ENCODE measurements at regions not wholly inside any gene's neighbourhood (a gene's known extent, or its start where the extent isn't known, plus 50 kb on each side); places are given as distances from the start of the nearest gene placed in this dataset.

DNA sequence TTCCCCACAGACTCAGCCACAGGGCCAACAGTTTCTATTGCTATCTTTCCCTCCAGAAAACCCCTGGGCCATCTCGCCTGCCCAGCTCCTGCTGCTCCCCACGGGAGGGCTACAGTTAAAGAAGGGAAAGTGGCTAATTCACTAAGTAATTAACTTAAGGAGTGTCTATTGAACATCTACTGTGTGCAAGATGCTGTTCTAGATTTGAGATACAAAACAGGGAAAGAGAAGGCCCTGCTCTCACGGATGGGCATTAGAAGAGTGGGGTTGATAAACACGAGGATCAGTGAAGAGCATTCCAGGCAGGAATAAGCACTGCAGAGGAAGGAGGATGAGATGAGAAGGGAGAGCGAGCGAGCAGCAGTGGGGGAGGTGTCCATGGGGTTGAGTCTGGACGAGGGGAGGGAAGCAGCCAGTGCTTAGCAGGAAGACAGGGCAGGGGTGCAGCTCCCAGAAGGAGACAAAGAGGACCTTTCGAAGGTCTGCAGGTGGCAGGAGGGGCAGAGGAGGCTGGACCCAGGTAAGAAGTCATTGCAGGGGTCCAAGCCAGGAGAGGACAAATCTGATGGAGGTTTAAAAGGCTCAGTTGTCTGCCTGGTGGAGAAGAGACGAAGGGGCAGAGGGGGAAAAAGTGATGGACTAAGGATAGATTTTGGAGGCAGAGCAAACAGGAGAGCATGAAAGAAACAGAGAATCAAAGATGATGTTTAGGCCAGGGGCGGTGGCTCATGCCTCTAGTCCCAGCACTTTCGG lies 64.7 kb downstream of the KLF15 start:
- ChIA-PET CTCF (no interaction called here), POLR2A (no interaction called here)
- Histone ChIP-seq H3K27me3 (ENCODE audit: insufficient read depth) (peaks cover 5% of the 10 kb centered on the region; the same call in 1 of the 2 replicates), H2AFZ (ENCODE audit: low read depth) (no peak overlapping the region), H3K9ac (no peak overlapping the region), H3K4me1 (ENCODE audit: control insufficient read depth in 1 of 2, insufficient read depth in 2 of 2, low read depth in 1 of 2, low read length in 1 of 2) (peaks cover 0 to 6% of the 10 kb centered on the region in 2 experiments; a peak in 2 of 4 replicates), H3K9me3 (no peaks in the 10 kb centered on the region), H3K36me3 (replicated peaks in 1 of 2; ENCODE audit: control insufficient read depth in 1 of 2, insufficient read depth in 2 of 2, low read length in 1 of 2) (no peaks in the 10 kb centered on the region), H3K4me2 (no peak overlapping the region), H4K20me1 (ENCODE audit: insufficient read depth) (no peaks in the 10 kb centered on the region), H3K79me2 (ENCODE audit: insufficient read depth) (no peaks in the 10 kb centered on the region), H3K9me2 (no peaks in the 10 kb centered on the region), H3K4me3 (ENCODE audit: low read depth in 2 of 2, low read length in 1 of 2) (no peak overlapping the region), H3F3A (replicated peaks; ENCODE audit: insufficient read depth) (no peaks in the 10 kb centered on the region), H3K27ac (ENCODE audit: low read depth in 2 of 2, low read length in 1 of 2) (no peak overlapping the region)
- no peak for TF ChIP-seq TAF1 (IDR thresholded peaks at IDR 0.05; ENCODE audit: borderline replicate concordance, low read depth, low read length)
- TF ChIP-seq, protein P1, sequence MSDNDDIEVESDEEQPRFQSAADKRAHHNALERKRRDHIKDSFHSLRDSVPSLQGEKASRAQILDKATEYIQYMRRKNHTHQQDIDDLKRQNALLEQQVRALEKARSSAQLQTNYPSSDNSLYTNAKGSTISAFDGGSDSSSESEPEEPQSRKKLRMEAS (IDR thresholded peaks at IDR 0.05; ENCODE audit: low read depth), result no peak
- TF ChIP-seq FOSL2 (IDR thresholded peaks at IDR 0.05; ENCODE audit: borderline replicate concordance, low read depth), result no peak
- TF ChIP-seq, protein P2, sequence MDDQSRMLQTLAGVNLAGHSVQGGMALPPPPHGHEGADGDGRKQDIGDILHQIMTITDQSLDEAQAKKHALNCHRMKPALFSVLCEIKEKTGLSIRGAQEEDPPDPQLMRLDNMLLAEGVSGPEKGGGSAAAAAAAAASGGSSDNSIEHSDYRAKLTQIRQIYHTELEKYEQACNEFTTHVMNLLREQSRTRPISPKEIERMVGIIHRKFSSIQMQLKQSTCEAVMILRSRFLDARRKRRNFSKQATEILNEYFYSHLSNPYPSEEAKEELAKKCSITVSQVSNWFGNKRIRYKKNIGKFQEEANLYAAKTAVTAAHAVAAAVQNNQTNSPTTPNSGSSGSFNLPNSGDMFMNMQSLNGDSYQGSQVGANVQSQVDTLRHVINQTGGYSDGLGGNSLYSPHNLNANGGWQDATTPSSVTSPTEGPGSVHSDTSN (IDR thresholded peaks at IDR 0.05), result no peak
- TF ChIP-seq, protein P3, sequence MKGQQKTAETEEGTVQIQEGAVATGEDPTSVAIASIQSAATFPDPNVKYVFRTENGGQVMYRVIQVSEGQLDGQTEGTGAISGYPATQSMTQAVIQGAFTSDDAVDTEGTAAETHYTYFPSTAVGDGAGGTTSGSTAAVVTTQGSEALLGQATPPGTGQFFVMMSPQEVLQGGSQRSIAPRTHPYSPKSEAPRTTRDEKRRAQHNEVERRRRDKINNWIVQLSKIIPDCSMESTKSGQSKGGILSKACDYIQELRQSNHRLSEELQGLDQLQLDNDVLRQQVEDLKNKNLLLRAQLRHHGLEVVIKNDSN (IDR thresholded peaks at IDR 0.05; ENCODE audit: borderline replicate concordance, low read depth), result no peak
- TF ChIP-seq POLR2AphosphoS5 (IDR thresholded peaks at IDR 0.05; ENCODE audit: low read depth, low read length), result no peak
- TF ChIP-seq EZH2phosphoT487 (IDR thresholded peaks at IDR 0.05; ENCODE audit: borderline replicate concordance, low read depth), result no peak
- 44% methylated on average over 11 of the region's 11 CpGs for WGBS (ENCODE audit: low lambda C conversion rate)
- DNase-seq, result no peak

DNA sequence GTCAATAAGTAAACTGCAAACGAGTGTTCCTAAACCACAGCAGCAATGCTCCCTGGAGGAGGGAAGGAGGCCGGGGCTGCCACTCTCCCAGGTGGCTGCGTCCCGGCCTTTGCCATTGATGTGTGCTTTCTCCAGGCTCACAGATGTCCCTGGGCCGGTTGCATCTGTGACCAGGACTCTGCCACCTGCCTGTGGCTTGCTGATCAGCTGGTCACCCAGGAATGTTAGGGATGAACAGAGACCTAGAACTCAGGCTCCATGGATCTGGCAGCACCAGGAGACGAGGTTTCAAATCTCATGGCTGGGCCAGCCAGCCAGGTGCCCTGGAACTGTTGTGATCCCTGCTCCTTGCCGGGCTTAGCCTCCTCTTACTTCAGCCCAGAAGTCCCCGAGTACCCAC lies 65.7 kb downstream of the KLF15 start:
- CTCF ChIA-PET, result interaction anchor here (0.6 to 0.7 kb wide), 2 partner anchors 95 to 97 kb away, joined by 3 read pairs; no protein-coding TSS in a partner anchor
- Histone ChIP-seq H2AFZ (ENCODE audit: low read depth) (no peak overlapping the region), H3K4me1 (ENCODE audit: control insufficient read depth in 1 of 2, insufficient read depth in 2 of 2, low read depth in 1 of 2, low read length in 1 of 2) (peaks cover 0 to 6% of the 10 kb centered on the region in 2 experiments; a peak in 2 of 4 replicates), H3K27me3 (ENCODE audit: insufficient read depth) (peaks cover 5% of the 10 kb centered on the region; the same call in 1 of the 2 replicates), H3K9ac (no peak overlapping the region), H3K4me3 (ENCODE audit: low read depth in 2 of 2, low read length in 1 of 2) (no peak overlapping the region), H3K27ac (ENCODE audit: low read depth in 2 of 2, low read length in 1 of 2) (no peak overlapping the region), H3K36me3 (replicated peaks in 1 of 2; ENCODE audit: control insufficient read depth in 1 of 2, insufficient read depth in 2 of 2, low read length in 1 of 2) (no peaks in the 10 kb centered on the region), H4K20me1 (ENCODE audit: insufficient read depth) (no peaks in the 10 kb centered on the region), H3K79me2 (ENCODE audit: insufficient read depth) (no peaks in the 10 kb centered on the region), H3F3A (replicated peaks; ENCODE audit: insufficient read depth) (no peaks in the 10 kb centered on the region), H3K9me2 (no peaks in the 10 kb centered on the region), H3K4me2 (no peak overlapping the region), H3K9me3 (no peaks in the 10 kb centered on the region)
- 4% methylated on average over 4 of the region's 8 CpGs for WGBS (ENCODE audit: low lambda C conversion rate)
- POLR2A ChIA-PET, result no interaction called here
- no peak for DNase-seq
- TF ChIP-seq JUND (IDR thresholded peaks at IDR 0.05) (no peak), NFIC (IDR thresholded peaks at IDR 0.05; ENCODE audit: borderline replicate concordance) (no peak), TEAD4 (IDR thresholded peaks at IDR 0.05; ENCODE audit: borderline replicate concordance, insufficient read depth) (no peak), RXRA (IDR thresholded peaks at IDR 0.05; ENCODE audit: borderline replicate concordance, low read depth) (no peak), MXI1 (IDR thresholded peaks at IDR 0.05; ENCODE audit: low read depth, low read length) (no peak), RFX5 (IDR thresholded peaks at IDR 0.05; ENCODE audit: low read length) (no peak), POLR2AphosphoS5 (IDR thresholded peaks at IDR 0.05; ENCODE audit: low read depth, low read length) (no peak), RAD21 (IDR thresholded peaks at IDR 0.05; ENCODE audit: low read length) (no peak), TAF1 (IDR thresholded peaks at IDR 0.05; ENCODE audit: borderline replicate concordance, low read depth, low read length) (no peak), TCF12 (IDR thresholded peaks at IDR 0.05) (no peak), NRF1 (IDR thresholded peaks at IDR 0.05; ENCODE audit: low read depth, low read length) (no peak), SIN3A (IDR thresholded peaks at IDR 0.05; ENCODE audit: borderline replicate concordance, low read depth, low read length) (no peak), EZH2phosphoT487 (IDR thresholded peaks at IDR 0.05; ENCODE audit: borderline replicate concordance, low read depth) (no peak), FOXJ3 (CRISPR knock-in tag; IDR thresholded peaks at IDR 0.05) (no peak)
- TF ChIP-seq, protein P4, sequence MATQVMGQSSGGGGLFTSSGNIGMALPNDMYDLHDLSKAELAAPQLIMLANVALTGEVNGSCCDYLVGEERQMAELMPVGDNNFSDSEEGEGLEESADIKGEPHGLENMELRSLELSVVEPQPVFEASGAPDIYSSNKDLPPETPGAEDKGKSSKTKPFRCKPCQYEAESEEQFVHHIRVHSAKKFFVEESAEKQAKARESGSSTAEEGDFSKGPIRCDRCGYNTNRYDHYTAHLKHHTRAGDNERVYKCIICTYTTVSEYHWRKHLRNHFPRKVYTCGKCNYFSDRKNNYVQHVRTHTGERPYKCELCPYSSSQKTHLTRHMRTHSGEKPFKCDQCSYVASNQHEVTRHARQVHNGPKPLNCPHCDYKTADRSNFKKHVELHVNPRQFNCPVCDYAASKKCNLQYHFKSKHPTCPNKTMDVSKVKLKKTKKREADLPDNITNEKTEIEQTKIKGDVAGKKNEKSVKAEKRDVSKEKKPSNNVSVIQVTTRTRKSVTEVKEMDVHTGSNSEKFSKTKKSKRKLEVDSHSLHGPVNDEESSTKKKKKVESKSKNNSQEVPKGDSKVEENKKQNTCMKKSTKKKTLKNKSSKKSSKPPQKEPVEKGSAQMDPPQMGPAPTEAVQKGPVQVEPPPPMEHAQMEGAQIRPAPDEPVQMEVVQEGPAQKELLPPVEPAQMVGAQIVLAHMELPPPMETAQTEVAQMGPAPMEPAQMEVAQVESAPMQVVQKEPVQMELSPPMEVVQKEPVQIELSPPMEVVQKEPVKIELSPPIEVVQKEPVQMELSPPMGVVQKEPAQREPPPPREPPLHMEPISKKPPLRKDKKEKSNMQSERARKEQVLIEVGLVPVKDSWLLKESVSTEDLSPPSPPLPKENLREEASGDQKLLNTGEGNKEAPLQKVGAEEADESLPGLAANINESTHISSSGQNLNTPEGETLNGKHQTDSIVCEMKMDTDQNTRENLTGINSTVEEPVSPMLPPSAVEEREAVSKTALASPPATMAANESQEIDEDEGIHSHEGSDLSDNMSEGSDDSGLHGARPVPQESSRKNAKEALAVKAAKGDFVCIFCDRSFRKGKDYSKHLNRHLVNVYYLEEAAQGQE (IDR thresholded peaks at IDR 0.05; ENCODE audit: low read depth, low read length), result no peak
- TF ChIP-seq, protein P5, sequence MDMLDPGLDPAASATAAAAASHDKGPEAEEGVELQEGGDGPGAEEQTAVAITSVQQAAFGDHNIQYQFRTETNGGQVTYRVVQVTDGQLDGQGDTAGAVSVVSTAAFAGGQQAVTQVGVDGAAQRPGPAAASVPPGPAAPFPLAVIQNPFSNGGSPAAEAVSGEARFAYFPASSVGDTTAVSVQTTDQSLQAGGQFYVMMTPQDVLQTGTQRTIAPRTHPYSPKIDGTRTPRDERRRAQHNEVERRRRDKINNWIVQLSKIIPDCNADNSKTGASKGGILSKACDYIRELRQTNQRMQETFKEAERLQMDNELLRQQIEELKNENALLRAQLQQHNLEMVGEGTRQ (IDR thresholded peaks at IDR 0.05; ENCODE audit: borderline replicate concordance, low read depth, low read length), result no peak

All from SK-N-SH (cell line).